ENCODE measurements at regions not wholly inside any gene's neighbourhood (a gene's known extent, or its start where the extent isn't known, plus 50 kb on each side); places are given as distances from the start of the nearest gene placed in this dataset.

DNA sequence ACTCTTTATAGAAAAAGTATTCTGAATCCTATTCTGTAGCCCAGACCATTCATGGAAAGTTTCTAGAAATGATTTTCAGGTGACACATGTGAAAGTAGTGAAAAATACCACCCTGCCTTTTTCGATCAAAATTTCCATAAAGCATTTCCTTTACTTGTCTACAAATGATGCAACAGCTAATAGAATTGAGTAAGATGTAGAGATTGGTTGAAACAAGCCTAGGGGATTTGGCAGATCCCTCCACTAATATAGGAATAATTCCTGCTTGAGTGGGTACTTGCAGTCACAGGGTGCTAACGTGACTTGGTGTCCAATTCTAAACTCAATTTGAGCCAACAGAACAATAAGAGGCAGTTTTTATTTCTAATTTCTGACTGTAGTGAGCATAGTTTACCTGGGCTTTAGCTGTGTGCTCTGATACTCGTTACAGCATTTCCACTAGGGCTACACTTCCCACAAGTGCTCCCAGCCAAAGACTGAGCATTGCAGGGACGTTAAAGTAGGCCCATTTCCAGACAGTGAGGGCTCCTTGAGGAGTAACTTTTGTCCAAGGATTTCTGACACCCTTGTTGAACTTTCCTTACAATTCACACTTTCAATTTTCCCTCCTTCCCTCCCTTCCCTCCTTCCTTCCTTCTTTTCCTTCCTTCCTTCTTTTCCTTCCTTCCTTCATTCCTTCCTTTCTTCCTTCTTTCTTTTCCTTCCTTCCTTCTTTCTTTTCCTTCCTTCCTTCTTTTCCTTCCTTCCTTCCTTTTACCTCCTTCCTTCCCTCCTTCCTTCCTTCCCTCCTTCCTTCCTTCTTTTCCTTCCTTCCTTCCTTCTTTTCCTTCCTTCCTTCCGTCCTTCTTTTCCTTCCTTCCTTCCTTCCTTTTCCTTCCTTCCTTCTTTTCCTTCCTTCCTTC, 53.9 kb upstream of the TP63 start:
- no peak overlapping the region for H3K4me3 Mint-ChIP-seq
- peaks cover 0 to 5% (median 0%) of the 10 kb centered on the region in 5 donors for H3K36me3 Mint-ChIP-seq
- Histone ChIP-seq H3K27ac (ENCODE audit: low read depth, low read length) (no peak overlapping the region), H3K36me3 (ENCODE audit: control insufficient read depth in 2 of 3, insufficient read depth in 3 of 3, low read length in 3 of 3) (no peaks in the 10 kb centered on the region), H3K4me1 (ENCODE audit: control insufficient read depth in 2 of 2, insufficient read depth in 2 of 2, low read length in 2 of 2) (no peaks in the 10 kb centered on the region), H3K27me3 (ENCODE audit: control insufficient read depth in 2 of 2, insufficient read depth in 2 of 2, low read length in 2 of 2) (no peaks in the 10 kb centered on the region), H3K9me3 (ENCODE audit: control insufficient read depth in 2 of 3, low read length in 3 of 3) (no peaks in the 10 kb centered on the region), H3K4me3 (ENCODE audit: low read length) (no peak overlapping the region)
- peaks cover 0 to 10% (median 5%) of the 10 kb centered on the region in 7 donors for H3K4me1 Mint-ChIP-seq
- DNase-seq, result no peak
- no peaks in the 10 kb centered on the region for H3K27me3 Mint-ChIP-seq
- peaks cover 0 to 17% (median 0%) of the 10 kb centered on the region in 11 donors for H3K9me3 Mint-ChIP-seq
- POLR2A ChIA-PET, result interaction anchor here (0.6 kb wide), 1 partner anchor 102 kb away, joined by 3 read pairs; no protein-coding TSS in a partner anchor
- peak overlapping the region in 1 of 9 donors; percentile 18 for H3K27ac Mint-ChIP-seq
- CTCF ChIA-PET, result no interaction called here
- ATAC-seq, result no peak
- intact Hi-C loops (cut with micrococcal nuclease), result no loop called here

DNA sequence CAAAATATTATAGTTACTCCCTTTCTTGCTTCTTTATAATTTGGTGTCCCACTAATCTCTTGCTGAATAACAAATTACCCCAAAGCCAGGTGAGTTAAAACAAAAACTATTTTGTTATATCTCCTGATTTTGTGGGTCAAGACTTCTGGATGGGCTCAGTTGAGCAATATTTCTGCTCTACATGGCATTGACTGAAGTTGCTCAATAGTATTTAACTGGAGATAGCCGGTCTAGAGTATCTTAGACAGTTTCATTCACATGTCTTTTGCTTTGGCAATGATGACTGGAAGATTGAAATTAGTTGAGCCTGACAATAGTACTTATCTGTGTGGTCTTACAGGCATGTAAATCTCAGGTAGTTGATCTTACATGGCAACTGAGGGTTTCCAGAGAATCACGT, 51.0 kb upstream of the TP63 start:
- no peaks in the 10 kb centered on the region for H3K9me3 ChIP-seq (ENCODE audit: control insufficient read depth in 2 of 3, low read length in 3 of 3)
- intact Hi-C loops (cut with micrococcal nuclease), result no loop called here
- ATAC-seq (no peak), DNase-seq (no peak)
- no peaks in the 10 kb centered on the region for H3K4me1 ChIP-seq (ENCODE audit: control insufficient read depth in 2 of 2, insufficient read depth in 2 of 2, low read length in 2 of 2)
- Mint-ChIP-seq H3K4me1 (peaks cover 0 to 6% (median 0%) of the 10 kb centered on the region in 7 donors), H3K9me3 (peaks cover 0 to 17% (median 0%) of the 10 kb centered on the region in 11 donors), H3K36me3 (peaks cover 0 to 5% (median 0%) of the 10 kb centered on the region in 5 donors), H3K27me3 (peaks cover 0 to 4% (median 0%) of the 10 kb centered on the region in 5 donors), H3K4me3 (no peak overlapping the region), H3K27ac (no peak overlapping the region)
- H3K4me3 ChIP-seq (ENCODE audit: low read length), result no peak overlapping the region
- H3K27ac ChIP-seq (ENCODE audit: low read depth, low read length), result no peak overlapping the region
- no peaks in the 10 kb centered on the region for H3K36me3 ChIP-seq (ENCODE audit: control insufficient read depth in 2 of 3, insufficient read depth in 3 of 3, low read length in 3 of 3)
- CTCF ChIA-PET, result no interaction called here
- POLR2A ChIA-PET, result interaction anchor here (1.0 kb wide), 1 partner anchor 232 kb away, joined by 3 read pairs; no protein-coding TSS in a partner anchor
- H3K27me3 ChIP-seq (ENCODE audit: control insufficient read depth in 2 of 2, insufficient read depth in 2 of 2, low read length in 2 of 2), result no peaks in the 10 kb centered on the region

Data from naive thymus-derived CD4-positive, alpha-beta T cell (primary cell).